ENCODE measurements at regions not wholly inside any gene's neighbourhood (a gene's known extent, or its start where the extent isn't known, plus 50 kb on each side); places are given as distances from the start of the nearest gene placed in this dataset.

GRCh38 chr7:145082366-145083161 lies 246.7 kb upstream of the TPK1 start:
- Mint-ChIP-seq H3K27me3 (ENCODE audit: insufficient read depth) (no peaks in the 10 kb centered on the region; the same call in 1 of the 2 replicates), H3K9me3 (peaks cover 54% of the 10 kb centered on the region), H3K4me1 (ENCODE audit: low read depth) (no peaks in the 10 kb centered on the region), H3K27ac (no peak overlapping the region), H3K36me3 (ENCODE audit: low read depth) (peaks cover 3% of the 10 kb centered on the region; the same call in 1 of the 2 replicates), H3K4me3 (no peak overlapping the region)
- no peak for DNase-seq
- no peak for TF ChIP-seq CTCF (IDR thresholded peaks at IDR 0.05)

GRCh38 chr7:145065473-145065872 lies 229.6 kb upstream of the TPK1 start:
- Mint-ChIP-seq H3K36me3 (ENCODE audit: low read depth) (no peaks in the 10 kb centered on the region), H3K27ac (no peak overlapping the region), H3K4me3 (no peak overlapping the region), H3K9me3 (peaks cover 17% of the 10 kb centered on the region; the same call in 1 of the 2 replicates), H3K27me3 (ENCODE audit: insufficient read depth) (no peaks in the 10 kb centered on the region), H3K4me1 (ENCODE audit: low read depth) (no peaks in the 10 kb centered on the region)
- no peak for DNase-seq
- TF ChIP-seq CTCF (IDR thresholded peaks at IDR 0.05) = no peak

- Mint-ChIP-seq H3K4me3 (no peak overlapping the region), H3K27me3 (ENCODE audit: insufficient read depth) (no peaks in the 10 kb centered on the region)
- no peak for DNase-seq
These were observed 228.3 kb upstream of the TPK1 start for GRCh38 chr7:145064114-145064513.

GRCh38 chr7:145053781-145054180 lies 217.9 kb upstream of the TPK1 start:
- no peaks in the 10 kb centered on the region for H3K27me3 Mint-ChIP-seq (ENCODE audit: insufficient read depth)
- no peak for DNase-seq
- TF ChIP-seq CTCF (IDR thresholded peaks at IDR 0.05) = no peak

More at GRCh38 chr7:145064114-145064513, 228.3 kb upstream of the TPK1 start:
- Mint-ChIP-seq H3K36me3 (ENCODE audit: low read depth) (no peaks in the 10 kb centered on the region), H3K4me1 (ENCODE audit: low read depth) (no peaks in the 10 kb centered on the region), H3K9me3 (peaks cover 22% of the 10 kb centered on the region; the same call in 1 of the 2 replicates), H3K27ac (no peak overlapping the region)
- no peak for TF ChIP-seq CTCF (IDR thresholded peaks at IDR 0.05)

GRCh38 chr7:145050415-145050814 lies 214.6 kb upstream of the TPK1 start:
- H3K36me3 Mint-ChIP-seq (ENCODE audit: low read depth) = no peaks in the 10 kb centered on the region; the same call in 1 of the 2 replicates

More at GRCh38 chr7:145053781-145054180, 217.9 kb upstream of the TPK1 start:
- Mint-ChIP-seq H3K9me3 (peaks cover 74% of the 10 kb centered on the region), H3K36me3 (ENCODE audit: low read depth) (no peaks in the 10 kb centered on the region; the same call in 1 of the 2 replicates), H3K27ac (no peak overlapping the region), H3K4me3 (no peak overlapping the region), H3K4me1 (ENCODE audit: low read depth) (no peaks in the 10 kb centered on the region)

More at GRCh38 chr7:145050415-145050814, 214.6 kb upstream of the TPK1 start:
- Mint-ChIP-seq H3K27me3 (ENCODE audit: insufficient read depth) (no peaks in the 10 kb centered on the region), H3K4me1 (ENCODE audit: low read depth) (no peaks in the 10 kb centered on the region), H3K27ac (no peak overlapping the region), H3K9me3 (peaks cover 64% of the 10 kb centered on the region), H3K4me3 (no peak overlapping the region)
- no peak for TF ChIP-seq CTCF (IDR thresholded peaks at IDR 0.05)
- no peak for DNase-seq

Data from HFFc6 (cell line).